Keratinocyte (primary cell): ENCODE measurements at regions not wholly inside any gene's neighbourhood (a gene's known extent, or its start where the extent isn't known, plus 50 kb on each side); places are given as distances from the start of the nearest gene placed in this dataset.

Experiments
- DNase-seq: peaks from one replicate; pipeline ENCODE4 v3.0.0-alpha.2; 2011; ENCODE audit warnings: low read depth, missing footprints, low spot score
- FAIRE-seq: peaks from 2 replicates; lab custom pipeline; 2011; peaks lifted over from hg19 to GRCh38; lab: Jason Lieb, UNC
- H2AFZ ChIP-seq: 2 replicates; pipeline ENCODE4 v1.6.0; 2012; ENCODE audit warnings: low read length, control low read depth, inconsistent platforms; ENCODE audit not compliant: control insufficient read depth
- H3K27ac ChIP-seq: 2 replicates; pipeline ENCODE4 v1.5.1; 2011; ENCODE audit warnings: low read length; ENCODE audit not compliant: control insufficient read depth, insufficient read depth
- H3K27me3 ChIP-seq: 3 replicates; pipeline ENCODE4 v1.6.0; 2011; ENCODE audit warnings: low read length; ENCODE audit not compliant: control insufficient read depth, insufficient read depth; ENCODE audit errors: extremely low read depth
- H3K36me3 ChIP-seq, 2 experiments: 2 replicates in 1 of 2; 3 replicates in 1 of 2; pipeline ENCODE4 v1.5.1; 2011; ENCODE audit warnings: low read length in 2 of 2, mild to moderate bottlenecking in 1 of 2; ENCODE audit not compliant: control insufficient read depth in 2 of 2, insufficient read depth in 2 of 2; ENCODE audit errors: extremely low read depth in 1 of 2
- H3K4me1 ChIP-seq: 3 replicates; pipeline ENCODE4 v1.5.1; 2011; ENCODE audit warnings: low read length; ENCODE audit not compliant: control insufficient read depth, insufficient read depth; ENCODE audit errors: extremely low read depth
- H3K4me2 ChIP-seq: 3 replicates; pipeline ENCODE4 v1.6.0; 2011; ENCODE audit warnings: low read depth, low read length; ENCODE audit not compliant: control insufficient read depth, insufficient read depth; ENCODE audit errors: extremely low read depth
- H3K4me3 ChIP-seq, 3 experiments: fragments of 200-600 bp in 1 of 3; sonication (generic) in 1 of 3; 2 replicates in 2 of 3; 3 replicates in 1 of 3; pipeline ENCODE4 v1.5.1; 2011 to 2016; ENCODE audit warnings: low read length in 3 of 3, mild to moderate bottlenecking in 3 of 3, control low read depth in 2 of 3, inconsistent platforms in 1 of 3, low read depth in 1 of 3, mixed read lengths in 1 of 3, mixed run types in 1 of 3, moderate library complexity in 1 of 3; ENCODE audit not compliant: control insufficient read depth in 2 of 3, insufficient read depth in 2 of 3; ENCODE audit errors: extremely low read depth in 1 of 3
- H3K79me2 ChIP-seq: 2 replicates; pipeline ENCODE4 v1.6.0; 2012; ENCODE audit warnings: low read length; ENCODE audit not compliant: control insufficient read depth, insufficient read depth
- H3K9ac ChIP-seq: 3 replicates; pipeline ENCODE4 v1.6.0; 2011; ENCODE audit warnings: low read length; ENCODE audit not compliant: control insufficient read depth, insufficient read depth; ENCODE audit errors: extremely low read depth
- H3K9me1 ChIP-seq: 3 replicates; pipeline ENCODE4 v1.6.0; 2011; ENCODE audit warnings: low read length; ENCODE audit not compliant: control insufficient read depth, insufficient read depth; ENCODE audit errors: extremely low read depth
- H3K9me3 ChIP-seq: 2 replicates; pipeline ENCODE4 v1.5.1; 2012; ENCODE audit warnings: low read depth, low read length; ENCODE audit not compliant: control insufficient read depth
- H4K20me1 ChIP-seq: 3 replicates; pipeline ENCODE4 v1.6.0; 2011; ENCODE audit warnings: low read length; ENCODE audit not compliant: control insufficient read depth, insufficient read depth; ENCODE audit errors: extremely low read depth
- EZH2 ChIP-seq: IDR thresholded peaks from one replicate; pipeline ENCODE4 v1.6.1; 2012; ENCODE audit warnings: inconsistent platforms, mild to moderate bottlenecking, low read length, moderate library complexity
- dilution Hi-C: fragments of 300-500 bp; cut with MboI; formaldehyde crosslinking; loops from one replicate; pipeline ENCODE4 v1.7.0; 2020; ENCODE audit warnings: low sequenced_read_pairs; ENCODE audit not compliant: extremely low pct_ligation_motif_present
- TF ChIP-seq, protein P1 (sequence below), 3 experiments: IDR thresholded peaks in 1 of 3; conservative IDR thresholded peaks in 1 of 3; optimal IDR thresholded peaks in 1 of 3; 2 replicates in 2 of 3; 3 replicates in 1 of 3; pipeline versions ENCODE3 to v1.5.1; 2011; ENCODE audit warnings: low read length in 3 of 3, mild to moderate bottlenecking in 3 of 3, moderate library complexity in 2 of 3, control low read depth in 1 of 3, inconsistent platforms in 1 of 3; ENCODE audit not compliant: insufficient read depth in 2 of 3; ENCODE audit errors: extremely low read depth in 1 of 3

- Histone ChIP-seq H3K4me1 (no peaks in the 10 kb centered on the region), H3K9me1 (no peaks in the 10 kb centered on the region), H2AFZ (no peak overlapping the region), H3K9me3 (no peaks in the 10 kb centered on the region), H3K79me2 (no peaks in the 10 kb centered on the region), H3K27me3 (no peaks in the 10 kb centered on the region), H3K36me3 (no peaks in the 10 kb centered on the region), H3K27ac (no peak overlapping the region), H3K4me2 (no peak overlapping the region), H3K4me3 (no peak overlapping the region), H3K9ac (no peak overlapping the region), H4K20me1 (no peaks in the 10 kb centered on the region)
- no peak for TF ChIP-seq EZH2
- TF ChIP-seq, protein P1, sequence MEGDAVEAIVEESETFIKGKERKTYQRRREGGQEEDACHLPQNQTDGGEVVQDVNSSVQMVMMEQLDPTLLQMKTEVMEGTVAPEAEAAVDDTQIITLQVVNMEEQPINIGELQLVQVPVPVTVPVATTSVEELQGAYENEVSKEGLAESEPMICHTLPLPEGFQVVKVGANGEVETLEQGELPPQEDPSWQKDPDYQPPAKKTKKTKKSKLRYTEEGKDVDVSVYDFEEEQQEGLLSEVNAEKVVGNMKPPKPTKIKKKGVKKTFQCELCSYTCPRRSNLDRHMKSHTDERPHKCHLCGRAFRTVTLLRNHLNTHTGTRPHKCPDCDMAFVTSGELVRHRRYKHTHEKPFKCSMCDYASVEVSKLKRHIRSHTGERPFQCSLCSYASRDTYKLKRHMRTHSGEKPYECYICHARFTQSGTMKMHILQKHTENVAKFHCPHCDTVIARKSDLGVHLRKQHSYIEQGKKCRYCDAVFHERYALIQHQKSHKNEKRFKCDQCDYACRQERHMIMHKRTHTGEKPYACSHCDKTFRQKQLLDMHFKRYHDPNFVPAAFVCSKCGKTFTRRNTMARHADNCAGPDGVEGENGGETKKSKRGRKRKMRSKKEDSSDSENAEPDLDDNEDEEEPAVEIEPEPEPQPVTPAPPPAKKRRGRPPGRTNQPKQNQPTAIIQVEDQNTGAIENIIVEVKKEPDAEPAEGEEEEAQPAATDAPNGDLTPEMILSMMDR (optimal IDR thresholded peaks at IDR 0.05 in 1 of 3, IDR thresholded peaks at IDR 0.05 in 1 of 3, conservative IDR thresholded peaks at IDR 0.05 in 1 of 3; ENCODE audit: extremely low read depth in 1 of 3, insufficient read depth in 2 of 3, low read length in 3 of 3), result no peak
- dilution Hi-C loops, result no loop called here
- DNase-seq (no peak), FAIRE-seq (no peak)
Observed at GRCh38 chr17:13243585-13243984, 225.8 kb upstream of the ELAC2 start.

GRCh38 chr17:13240851-13241250 is 223.0 kb upstream of the ELAC2 start:
- Histone ChIP-seq H3K9me1 (no peaks in the 10 kb centered on the region), H3K27ac (no peak overlapping the region), H2AFZ (no peak overlapping the region), H4K20me1 (no peaks in the 10 kb centered on the region), H3K27me3 (no peaks in the 10 kb centered on the region), H3K79me2 (no peaks in the 10 kb centered on the region), H3K9ac (no peak overlapping the region), H3K4me1 (no peaks in the 10 kb centered on the region), H3K9me3 (no peaks in the 10 kb centered on the region), H3K36me3 (no peaks in the 10 kb centered on the region), H3K4me3 (no peak overlapping the region), H3K4me2 (no peak overlapping the region)
- no peak for DNase-seq
- TF ChIP-seq EZH2, result no peak
- TF ChIP-seq, protein P1 (optimal IDR thresholded peaks at IDR 0.05 in 1 of 3, IDR thresholded peaks at IDR 0.05 in 1 of 3, conservative IDR thresholded peaks at IDR 0.05 in 1 of 3; ENCODE audit: extremely low read depth in 1 of 3, insufficient read depth in 2 of 3, low read length in 3 of 3), result no peak
- dilution Hi-C loops, result no loop called here
- FAIRE-seq, result no peak
